ENCODE measurements at regions not wholly inside any gene's neighbourhood (a gene's known extent, or its start where the extent isn't known, plus 50 kb on each side); places are given as distances from the start of the nearest gene placed in this dataset.

- DNase-seq (ENCODE audit: low spot score), result no peak
Observed at GRCh38 chr15:61798631-61799030, 261.6 kb downstream of the VPS13C start.

GRCh38 chr15:61796056-61796455, 264.2 kb downstream of the VPS13C start:
- DNase-seq (ENCODE audit: low spot score), result no peak

GRCh38 chr15:61794881-61795280, 265.4 kb downstream of the VPS13C start:
- no peak for DNase-seq (ENCODE audit: low spot score)

- DNase-seq (ENCODE audit: low spot score), result no peak
Observed at GRCh38 chr15:61794276-61794675, 266.0 kb downstream of the VPS13C start.

GRCh38 chr15:61784734-61785133, 275.5 kb downstream of the VPS13C start:
- DNase-seq (ENCODE audit: low spot score), result no peak

- DNase-seq (ENCODE audit: low spot score), result no peak
Observed at GRCh38 chr15:61780278-61780980, 279.8 kb downstream of the VPS13C start.

- no peak for DNase-seq (ENCODE audit: low spot score)
Observed at GRCh38 chr15:61777689-61778088, 282.6 kb downstream of the VPS13C start.

GRCh38 chr15:61769557-61769956, 290.7 kb downstream of the VPS13C start:
- no peak for DNase-seq (ENCODE audit: low spot score)

- DNase-seq (ENCODE audit: low spot score), result no peak
Observed at GRCh38 chr15:61768131-61768530, 292.1 kb downstream of the VPS13C start.

- peak; percentile 6 for DNase-seq (ENCODE audit: low spot score)
Observed at GRCh38 chr15:61764981-61765380, 295.3 kb downstream of the VPS13C start.

GRCh38 chr15:61764141-61764540, 296.1 kb downstream of the VPS13C start:
- DNase-seq (ENCODE audit: low spot score), result no peak

- DNase-seq (ENCODE audit: low spot score), result no peak
Observed at GRCh38 chr15:61762676-61763075, 297.6 kb downstream of the VPS13C start.

- DNase-seq (ENCODE audit: low spot score), result no peak
Observed at GRCh38 chr15:61759639-61760038, 300.6 kb downstream of the VPS13C start.

GRCh38 chr15:61756071-61756820, 304.0 kb downstream of the VPS13C start:
- DNase-seq (ENCODE audit: low spot score), result no peak

- no peak for DNase-seq (ENCODE audit: low spot score)
Observed at GRCh38 chr15:61755467-61755866, 304.8 kb downstream of the VPS13C start.

- no peak for DNase-seq (ENCODE audit: low spot score)
Observed at GRCh38 chr15:61753018-61753710, 307.1 kb downstream of the VPS13C start.

GRCh38 chr15:61752001-61752400, 308.2 kb downstream of the VPS13C start:
- DNase-seq (ENCODE audit: low spot score), result no peak

- peak; percentile 38 for DNase-seq (ENCODE audit: low spot score)
Observed at GRCh38 chr15:61750271-61751084, 309.8 kb downstream of the VPS13C start.

GRCh38 chr15:61749169-61749568, 311.1 kb downstream of the VPS13C start:
- no peak for DNase-seq (ENCODE audit: low spot score)

- DNase-seq (ENCODE audit: low spot score), result no peak
Observed at GRCh38 chr15:61748529-61748928, 311.7 kb downstream of the VPS13C start.

- no peak for DNase-seq (ENCODE audit: low spot score)
Observed at GRCh38 chr15:61746589-61746988, 313.7 kb downstream of the VPS13C start.

GRCh38 chr15:61743345-61743909, 316.8 kb downstream of the VPS13C start:
- no peak for DNase-seq (ENCODE audit: low spot score)

All from putamen (tissue), 1 donor.